CD4-positive, alpha-beta T cell treated with Interferon gamma for 1 hour (primary cell): ENCODE measurements at regions not wholly inside any gene's neighbourhood (a gene's known extent, or its start where the extent isn't known, plus 50 kb on each side); places are given as distances from the start of the nearest gene placed in this dataset.

Experiments
- DNase-seq: peaks from one replicate; pipeline ENCODE4 v3.0.0-alpha.2; 2020

DNA sequence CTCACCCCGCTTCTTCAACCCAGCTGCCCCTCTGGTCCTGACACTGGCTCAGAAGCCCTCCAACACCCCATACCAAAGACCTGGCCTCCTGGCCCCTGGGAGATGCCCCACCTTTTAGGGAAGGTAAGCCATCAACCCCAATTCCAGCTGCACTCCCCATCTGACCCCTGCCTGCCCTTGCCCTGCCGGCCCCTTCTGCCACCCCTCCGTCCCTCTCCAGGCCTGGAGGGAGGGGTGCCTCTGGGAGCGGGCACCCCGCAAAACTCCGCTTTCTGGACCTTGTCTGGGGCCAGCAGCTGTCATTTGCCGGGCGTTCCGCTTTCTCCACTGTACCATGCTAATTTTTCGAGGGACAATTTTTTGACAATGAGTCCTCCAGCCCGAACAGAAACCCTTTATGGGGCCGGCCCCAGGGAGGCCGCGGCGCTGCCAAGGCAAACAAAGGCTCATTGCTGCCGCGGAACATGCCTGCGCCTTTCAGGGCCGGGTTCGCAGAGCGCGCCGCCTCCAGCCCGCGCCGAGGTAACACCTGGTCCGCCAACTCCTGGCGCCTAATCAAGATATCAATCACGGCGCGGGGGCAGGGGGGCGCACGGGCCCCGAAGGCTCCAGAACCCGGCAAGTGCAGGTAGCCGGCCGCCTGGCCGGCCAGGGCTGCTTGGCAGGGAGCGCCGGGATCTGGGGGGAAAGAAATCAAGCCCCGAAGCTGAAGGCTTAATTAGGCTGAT is 96.0 kb downstream of the INHBB start:
- DNase-seq, result no peak

DNA sequence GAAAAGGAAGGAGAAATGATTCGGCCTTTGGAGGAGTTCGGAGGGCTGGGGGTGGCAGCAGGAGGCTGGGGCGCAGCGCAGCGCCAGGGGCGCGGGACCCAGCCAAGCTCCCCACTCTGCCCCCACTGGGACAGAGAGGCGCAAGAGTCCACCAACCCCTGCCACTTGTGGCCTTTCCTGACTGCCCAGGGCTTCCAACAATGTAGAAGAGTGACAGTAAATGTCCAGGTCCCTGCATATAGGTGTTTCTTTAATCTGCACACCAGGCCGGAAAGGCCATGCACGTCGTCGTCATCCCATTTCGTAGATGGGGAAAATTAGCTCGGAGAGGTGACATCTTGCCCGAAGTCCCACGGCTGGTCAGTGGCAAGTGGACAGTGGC is 96.6 kb downstream of the INHBB start:
- no peak for DNase-seq

DNA sequence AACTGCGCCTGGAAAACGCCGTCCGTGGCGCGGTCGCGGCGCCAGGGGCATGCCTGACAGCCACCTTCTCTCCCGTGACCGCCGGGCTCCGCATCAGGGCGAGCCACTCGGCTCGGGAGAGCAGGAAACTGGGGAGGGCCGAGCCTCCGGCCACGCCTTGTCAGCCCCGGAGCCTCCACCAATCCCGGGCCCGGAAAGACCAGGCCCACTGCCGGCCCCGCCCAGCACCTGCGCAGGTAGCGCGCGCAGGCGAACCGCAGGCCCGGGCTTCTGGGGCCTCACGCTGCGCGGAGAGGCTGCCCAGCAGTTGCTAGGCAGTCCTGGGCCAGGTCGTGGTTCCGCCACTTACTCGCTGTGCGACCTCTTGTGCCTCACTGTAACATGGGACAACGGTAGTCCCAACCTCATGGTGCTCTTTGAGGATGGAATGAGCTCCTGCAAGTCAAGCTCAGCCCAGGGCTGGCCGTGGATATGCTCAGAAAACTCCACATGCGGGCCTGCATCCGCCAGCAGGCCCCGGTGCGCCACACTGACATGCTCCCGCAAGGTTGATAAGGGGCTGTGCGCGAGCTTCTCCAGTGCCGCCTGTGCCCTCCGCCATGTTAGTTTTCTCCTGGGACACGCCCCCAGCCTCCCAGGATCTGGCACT is 97.1 kb downstream of the INHBB start:
- peak; percentile 12 for DNase-seq

DNA sequence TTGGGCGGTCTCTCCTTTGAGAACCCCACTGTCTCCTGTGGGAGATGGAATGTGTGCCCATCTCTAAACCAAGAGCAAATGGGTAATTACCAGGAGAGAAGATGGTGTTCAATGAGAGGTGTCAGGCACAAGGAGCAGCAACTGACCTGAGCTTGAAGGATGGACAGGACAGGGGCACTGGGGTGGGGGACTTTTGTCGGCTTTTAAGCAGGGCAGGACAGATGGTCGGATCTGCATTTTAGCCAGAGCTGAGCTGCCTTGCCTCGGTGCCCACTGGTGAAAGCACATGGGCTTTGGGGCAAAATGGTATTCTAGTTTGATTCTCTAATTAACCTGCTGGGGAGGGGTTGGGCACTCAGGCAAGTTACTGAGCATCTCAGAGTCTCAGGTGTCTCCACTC is 98.0 kb downstream of the INHBB start:
- no peak for DNase-seq

DNA sequence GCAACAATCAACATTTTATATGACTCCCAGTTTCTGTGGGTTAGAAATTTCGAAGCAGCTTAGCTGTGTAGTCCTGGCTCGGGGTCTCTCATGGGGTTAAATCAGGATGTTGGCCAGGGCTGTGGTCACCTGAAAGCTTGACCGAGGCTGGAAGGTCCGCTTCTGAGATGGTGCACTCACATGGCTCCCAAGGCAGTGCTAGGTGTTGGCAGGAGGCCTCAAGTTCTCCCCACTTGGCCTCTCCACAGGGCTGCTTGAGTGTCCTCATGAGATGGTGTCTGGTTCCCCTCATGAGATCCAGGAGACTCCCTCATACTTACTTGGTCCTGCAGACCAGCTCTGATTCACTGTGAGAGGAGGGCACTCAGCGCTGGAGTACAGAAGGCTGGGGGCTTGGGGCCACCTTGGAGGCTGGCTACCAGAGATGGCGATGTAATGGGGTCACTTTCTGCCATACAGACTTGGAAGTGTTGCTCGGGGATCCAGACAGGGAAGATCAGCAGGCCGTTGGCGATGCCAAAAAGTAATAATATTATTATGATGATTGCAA is 98.8 kb downstream of the INHBB start:
- DNase-seq, result no peak

DNA sequence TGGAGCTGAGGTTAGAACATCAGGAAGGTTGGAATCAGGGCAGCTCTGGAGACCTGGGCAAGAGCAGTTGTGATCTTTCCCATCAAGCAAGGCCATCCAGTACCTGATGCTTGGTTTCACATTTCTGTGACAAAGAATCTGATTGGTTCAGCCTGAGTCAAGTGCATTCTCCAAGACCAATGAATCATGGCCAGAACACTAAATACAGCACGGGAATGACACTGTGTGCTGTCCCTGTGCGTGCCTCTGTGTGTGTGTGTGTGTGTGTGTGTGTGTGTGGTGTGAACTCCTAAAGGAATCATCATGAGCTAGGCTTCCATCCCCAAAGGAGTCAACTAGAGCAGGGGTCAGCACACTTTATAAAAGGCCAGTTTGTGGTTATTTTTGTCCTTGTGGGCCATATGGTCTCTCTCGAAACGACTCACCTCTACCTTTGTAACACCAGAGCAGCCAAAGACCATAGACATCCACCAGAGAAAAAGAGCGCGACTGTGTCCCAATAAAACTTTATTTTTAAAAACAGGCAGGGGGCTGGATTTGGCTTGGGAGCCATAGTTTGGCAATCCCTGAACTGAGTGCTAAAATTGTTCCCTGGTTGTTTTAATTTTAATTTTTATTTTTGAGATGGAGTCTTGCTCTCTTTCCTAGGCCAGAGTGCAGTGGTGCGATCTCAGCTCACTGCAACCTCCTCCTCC is 99.7 kb downstream of the INHBB start:
- no peak for DNase-seq

DNA sequence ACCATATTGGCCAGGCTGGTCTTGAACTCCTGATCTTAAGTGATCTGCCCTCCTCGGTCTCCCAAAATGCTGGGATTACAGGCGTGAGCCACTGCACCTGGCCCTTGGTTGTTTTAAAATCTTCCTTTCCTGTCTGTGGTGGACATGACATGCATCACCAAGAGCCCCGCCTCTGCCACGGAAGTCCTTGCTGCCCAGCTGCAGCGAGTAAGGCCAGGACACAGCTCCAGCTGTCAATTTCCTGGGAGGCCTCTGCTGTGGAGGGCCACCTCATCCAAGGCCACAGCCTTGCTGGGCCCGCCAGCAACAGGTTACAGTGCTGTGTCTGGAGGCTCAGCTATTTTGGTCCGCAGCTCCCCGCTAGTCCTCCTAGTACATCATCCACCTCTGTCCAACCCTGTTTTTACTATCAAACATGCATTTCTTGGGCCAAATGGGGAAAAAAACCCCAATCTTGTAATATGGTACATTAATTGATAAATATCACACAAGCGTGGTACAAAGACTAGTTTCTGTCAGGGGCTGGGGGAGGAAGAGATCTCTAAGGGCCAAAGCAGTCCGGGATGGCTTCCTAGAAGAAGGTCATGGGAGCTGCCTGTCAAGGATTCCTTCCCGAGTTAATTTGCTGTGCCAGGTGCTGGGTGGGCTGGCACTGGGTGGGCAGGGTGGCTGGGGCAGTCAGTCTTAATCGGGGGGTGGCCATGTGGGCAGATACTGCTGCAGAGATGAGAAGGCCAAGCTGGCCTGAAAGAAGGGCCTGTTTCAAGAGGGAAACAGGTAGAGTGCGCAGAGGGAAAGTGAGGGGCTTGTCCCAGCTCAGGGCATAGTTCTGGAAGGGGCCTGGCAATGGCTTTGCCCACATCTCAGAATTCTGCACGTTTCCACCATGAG is 100.5 kb downstream of the INHBB start:
- DNase-seq, result no peak

DNA sequence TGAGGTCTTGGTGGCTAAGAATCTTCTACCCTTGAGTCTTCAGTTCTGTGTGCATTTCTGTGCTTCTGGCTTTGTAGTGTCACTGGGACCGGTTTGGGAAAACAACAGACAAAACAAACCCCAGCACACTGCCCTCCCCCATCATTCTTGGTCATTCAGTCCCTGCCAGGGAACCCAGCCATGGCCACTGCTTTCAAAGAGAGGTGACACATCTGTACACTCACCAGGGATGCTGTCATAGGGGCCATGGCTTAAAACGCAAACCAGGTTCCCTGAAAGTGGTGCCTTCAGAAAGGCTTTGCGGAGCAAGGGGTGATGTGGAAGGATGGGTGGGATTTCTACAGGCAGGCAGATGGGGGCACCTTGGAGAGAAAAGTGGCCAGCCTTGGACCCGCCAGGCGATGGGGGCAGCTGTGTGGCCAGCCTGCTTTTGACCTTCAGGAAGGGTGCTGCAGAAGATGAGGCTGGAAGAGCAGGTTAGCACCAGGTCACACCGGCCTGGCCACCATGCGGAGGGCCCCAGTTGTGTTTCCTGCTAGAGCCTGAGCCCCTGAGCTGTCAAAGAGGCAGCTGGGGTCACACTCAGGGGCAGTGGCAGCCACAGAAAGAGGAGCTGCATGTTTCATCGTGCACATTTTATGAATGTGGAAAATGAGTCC is 101.3 kb downstream of the INHBB start:
- no peak for DNase-seq

DNA sequence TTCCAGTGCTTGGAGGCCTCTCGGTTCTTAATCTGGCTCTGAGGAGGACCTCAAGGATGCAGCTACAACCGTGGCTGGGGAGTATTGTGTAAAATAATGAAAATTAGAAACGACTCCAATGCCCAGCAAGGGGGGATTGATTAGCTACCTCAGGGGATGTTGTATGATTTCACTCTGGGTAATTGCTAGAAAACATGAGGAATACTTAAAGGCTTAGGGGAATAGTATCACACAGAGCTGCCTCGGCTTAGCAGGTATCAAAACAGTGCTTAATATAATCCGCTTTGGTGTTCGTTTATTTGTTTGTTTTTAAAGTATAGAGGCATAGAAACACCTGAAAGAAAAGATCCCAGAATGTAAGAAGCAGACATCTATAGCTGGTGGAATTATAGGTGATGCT is 102.5 kb downstream of the INHBB start:
- DNase-seq, result no peak

DNA sequence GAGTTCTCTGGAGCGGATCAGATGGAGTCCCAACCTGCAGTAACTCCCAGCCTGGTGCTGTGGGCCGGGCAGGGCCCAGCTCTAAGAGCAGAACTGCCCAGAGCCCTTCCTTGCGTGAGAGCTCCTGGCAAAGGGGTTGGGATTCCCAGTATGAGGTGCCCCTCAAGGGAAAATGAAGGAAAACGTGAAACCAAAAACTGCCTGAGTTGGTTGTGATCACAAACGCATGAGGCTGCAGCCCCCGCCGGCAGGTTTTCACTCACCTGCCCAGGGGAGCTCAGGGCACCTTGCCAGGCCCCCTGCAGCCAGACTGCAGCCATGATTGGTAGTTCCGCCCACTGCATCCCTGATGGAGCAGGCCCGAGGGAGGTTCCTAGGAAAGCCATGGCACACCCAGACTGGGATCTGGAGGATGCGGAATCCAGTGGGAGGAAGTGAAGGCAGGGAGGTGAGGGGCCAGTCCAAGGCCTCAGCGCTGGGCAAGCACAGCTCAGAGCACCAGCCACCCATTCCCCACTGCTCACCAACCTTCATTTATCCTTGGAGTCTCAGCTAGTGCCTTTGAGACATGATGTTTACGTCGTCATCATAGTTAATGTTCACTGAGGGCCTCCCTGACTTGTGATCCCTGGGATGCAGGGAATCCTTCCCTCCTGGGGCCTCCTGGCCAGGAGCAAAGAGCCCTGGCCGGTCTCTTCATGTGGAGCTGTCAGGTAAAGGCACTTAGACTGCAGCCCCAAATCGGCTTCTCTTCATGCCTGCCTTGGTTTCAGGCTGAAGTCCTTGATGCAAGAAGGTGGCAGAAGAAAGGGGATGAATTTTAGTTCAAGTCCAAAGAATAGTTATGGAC is 103.2 kb downstream of the INHBB start:
- DNase-seq, result no peak

DNA sequence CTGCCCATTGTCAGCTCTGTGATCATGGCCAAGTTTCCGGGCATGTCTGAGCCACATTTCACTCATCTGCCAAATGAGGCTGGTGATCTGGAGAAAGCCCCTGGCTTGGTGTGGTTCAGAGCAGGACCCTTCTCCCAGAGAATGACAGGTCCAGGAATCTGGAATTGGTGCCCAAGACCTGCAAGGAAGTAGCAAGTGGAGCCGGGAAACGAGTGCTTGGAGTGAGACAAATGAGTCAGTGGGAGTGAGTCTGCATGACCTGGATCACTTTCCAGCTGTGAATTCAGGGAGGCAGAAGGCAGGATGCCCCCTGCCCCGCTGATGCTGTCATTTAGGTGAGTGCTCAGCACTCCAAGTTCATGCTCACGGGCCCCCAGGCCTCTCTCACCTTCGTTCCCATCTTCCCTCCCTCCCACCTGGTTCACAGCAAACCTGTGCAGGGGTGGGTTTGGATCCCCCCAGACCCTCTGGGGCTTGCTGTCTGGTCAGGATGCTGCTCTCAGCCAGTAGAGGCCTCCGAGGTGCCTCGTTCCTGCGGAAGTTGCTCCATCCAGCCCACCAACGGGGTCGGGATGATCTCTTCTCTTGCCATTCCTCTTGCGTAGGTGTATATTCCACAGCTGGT is 104.4 kb downstream of the INHBB start:
- DNase-seq, result no peak

DNA sequence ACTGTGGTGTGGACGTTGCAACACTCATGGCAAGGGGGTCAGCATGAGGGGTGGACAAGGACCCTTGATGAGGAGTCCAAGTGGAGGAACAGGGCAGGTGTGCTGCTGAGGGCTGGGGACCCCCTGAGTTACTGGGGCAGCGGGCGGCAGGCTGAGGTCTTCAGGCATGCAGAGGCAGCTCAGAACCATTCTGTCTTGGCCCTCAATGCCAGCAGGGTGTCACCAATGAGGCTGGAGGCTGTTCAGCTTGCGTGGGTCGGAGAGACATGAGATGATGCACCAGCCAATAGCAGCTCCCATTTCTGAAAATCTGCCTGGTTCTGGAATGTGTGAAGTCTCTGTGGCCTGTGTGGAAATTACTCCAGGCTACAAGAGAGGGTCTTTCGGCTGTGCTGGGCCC is 105.4 kb downstream of the INHBB start:
- no peak for DNase-seq

DNA sequence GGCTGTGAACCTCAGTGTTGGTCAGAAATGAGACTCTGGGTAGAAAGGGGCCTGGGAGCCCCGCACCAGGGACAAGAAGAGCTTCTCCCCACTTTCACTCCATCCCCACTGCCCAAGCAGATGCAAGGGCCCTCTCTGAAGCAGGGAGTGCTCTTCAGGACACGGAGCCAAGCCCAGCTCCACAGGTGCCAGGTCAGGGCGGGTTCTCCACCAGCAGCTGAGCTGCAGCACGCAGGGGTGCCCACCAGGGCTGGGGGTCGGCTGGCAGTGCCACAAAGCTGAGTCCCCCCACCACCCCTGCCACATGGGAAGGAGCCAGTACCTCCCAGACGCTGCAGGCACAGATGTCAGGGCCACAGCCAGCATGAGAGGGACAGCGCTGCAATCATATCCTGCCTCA is 106.2 kb downstream of the INHBB start:
- no peak for DNase-seq

DNA sequence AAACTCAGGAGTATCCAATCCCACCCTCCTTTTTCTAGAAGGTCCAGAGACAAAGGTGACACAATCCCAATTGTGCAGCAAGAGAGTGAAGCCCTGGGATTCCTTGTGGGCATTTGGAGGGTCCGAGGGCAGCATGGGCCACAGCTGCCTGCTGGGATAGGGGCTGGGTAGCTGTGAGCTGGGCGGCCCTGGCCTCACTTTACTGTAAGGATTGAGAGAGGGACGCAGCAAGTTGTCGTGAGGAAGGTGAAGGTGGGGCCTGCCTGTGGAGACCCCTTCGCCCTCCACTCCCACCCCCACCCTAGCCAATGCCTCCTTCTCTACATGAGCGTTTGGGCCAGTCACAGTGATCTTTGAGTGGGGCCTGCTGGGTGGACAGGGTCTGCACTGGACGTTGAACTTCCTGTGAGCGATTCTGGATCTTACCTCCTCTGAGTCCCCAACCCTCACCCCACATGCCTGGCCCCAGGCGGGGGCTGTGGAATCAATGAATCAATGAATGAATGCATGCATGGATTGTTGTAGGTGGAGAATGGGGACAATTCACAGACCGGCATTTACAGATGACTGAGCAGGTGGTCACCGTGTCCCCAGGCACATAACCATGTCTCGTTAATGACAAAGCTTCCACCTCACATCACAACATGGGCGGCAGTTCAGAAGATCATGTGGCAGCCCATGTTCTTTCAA is 107.2 kb downstream of the INHBB start:
- DNase-seq, result no peak

DNA sequence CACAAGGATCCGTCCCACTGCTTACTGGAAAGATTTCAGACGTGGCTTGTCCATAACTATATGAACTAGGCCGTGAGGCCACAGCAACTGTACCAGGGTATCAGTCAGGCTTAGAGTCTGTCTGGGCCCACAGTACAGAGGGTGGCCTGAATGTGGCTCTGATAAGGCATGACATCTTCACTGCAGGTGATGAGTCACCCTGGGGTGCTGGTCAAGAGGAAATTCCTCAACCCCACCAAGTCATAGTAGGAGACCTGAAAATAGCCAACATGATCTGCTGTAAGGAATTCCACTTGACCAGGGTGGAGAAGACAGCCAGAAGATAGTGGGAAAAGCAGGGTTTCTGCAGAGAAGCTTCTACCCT is 107.7 kb downstream of the INHBB start:
- no peak for DNase-seq

DNA sequence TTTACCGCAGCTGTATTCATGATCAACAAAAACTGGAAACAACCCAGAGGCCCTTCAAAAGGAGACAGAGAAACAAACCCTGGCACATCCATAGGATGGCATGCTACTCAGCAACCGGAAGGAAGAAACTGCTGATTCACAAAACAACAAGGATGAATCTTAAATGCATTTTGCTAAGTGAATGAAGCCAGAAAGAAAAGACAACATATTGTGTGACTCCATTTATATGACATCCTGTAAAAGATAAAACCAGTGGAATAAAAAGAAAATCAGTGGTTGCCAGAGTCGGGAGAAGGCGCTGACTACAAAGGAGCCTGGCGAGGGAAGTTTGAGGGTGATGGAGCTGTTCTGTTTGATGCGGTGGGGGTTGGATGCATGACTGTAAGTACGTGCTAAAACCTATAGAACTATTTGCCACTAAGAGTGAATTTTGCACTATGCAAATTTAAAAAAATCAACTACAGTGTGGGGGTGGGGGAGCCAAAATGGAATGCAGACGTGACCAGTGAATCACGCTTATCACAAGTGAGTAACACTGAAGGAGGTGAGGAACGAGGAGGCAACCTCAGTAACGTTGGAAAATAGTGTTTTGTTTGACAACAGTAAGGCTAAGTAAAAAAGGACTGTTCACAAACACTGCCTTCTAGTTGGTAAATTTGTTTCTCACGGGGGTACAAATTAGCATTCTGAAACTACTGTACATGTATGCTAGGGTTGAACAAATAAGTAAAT is 108.9 kb downstream of the INHBB start:
- no peak for DNase-seq

DNA sequence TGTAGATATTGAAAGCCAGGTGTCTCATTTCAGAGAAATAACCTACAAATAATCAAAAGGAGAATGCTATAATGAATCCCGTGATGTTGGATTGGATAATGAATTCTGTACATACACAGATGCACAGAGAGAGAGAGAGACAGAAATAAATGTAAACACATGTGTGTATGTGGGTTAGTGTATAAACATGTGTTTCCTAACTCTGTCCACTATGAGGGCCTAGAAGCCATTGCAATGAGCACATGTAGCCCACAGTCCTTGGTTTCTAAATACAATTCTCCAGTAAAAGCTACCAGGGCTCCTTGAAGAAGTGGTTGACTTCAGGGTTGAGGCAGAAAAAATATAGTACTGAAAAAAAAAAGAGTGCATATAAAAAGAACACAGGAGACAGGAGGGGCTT is 109.5 kb downstream of the INHBB start:
- DNase-seq, result no peak

DNA sequence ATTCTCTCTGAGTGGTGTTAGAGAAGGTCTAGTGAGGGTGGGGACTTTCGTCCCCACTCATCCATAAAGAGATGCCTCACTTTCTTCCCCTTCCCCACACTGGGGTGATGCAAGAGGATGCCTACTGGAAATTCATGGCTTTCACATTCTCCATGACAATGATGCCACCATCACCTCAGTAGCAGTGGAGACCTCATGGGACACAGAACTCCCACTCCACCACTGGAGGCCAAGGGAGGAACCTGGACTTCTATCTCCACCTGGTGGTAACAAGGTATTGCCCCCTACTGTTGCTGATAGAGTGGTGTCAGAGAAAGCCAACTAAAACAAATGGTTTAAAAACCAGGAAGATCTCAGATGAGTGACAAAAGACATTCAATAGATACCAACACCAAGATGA is 110.9 kb downstream of the INHBB start:
- DNase-seq, result no peak

DNA sequence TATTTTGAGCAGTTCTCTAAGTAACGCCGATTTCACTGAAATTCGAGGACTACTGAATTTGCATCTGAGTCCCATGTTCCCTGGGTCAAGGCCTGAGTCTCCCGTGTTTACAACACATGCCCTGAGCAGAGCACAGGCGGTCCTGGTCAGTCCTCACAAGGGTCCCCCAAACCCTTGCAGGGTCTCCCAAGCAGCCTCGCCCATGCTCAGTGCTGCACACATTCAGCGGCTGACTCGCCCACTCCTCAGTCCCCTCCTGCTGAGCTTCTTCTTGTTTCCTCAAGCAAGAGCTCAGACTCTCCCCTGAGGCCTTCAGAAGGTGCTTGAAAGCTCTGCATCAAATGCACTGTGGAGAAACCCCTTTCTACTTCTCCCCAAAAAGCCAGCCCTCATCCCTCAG is 114.6 kb downstream of the INHBB start:
- DNase-seq, result no peak

DNA sequence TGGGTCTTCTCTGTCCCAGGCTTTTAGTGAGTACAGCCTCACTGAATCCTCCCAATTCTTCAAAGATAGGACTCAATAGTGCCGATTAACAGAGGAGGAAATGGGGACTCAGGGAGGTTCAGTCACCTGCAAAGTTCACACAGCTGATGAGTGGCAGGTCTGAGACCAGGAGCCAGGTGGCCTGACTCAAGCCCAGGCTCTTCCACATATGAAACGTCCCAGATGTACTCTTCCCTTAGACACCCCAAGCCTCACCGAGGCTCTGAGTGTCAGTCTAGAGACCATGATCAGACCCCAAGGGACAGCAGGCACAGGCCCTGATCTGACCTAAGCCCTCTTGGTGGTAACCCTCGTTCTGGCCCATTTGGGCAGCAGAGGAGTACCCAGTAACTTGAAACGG is 115.2 kb downstream of the INHBB start:
- DNase-seq, result no peak
